ENCODE measurements at regions not wholly inside any gene's neighbourhood (a gene's known extent, or its start where the extent isn't known, plus 50 kb on each side); places are given as distances from the start of the nearest gene placed in this dataset.
"Not testable (repeated sequence)": the region's sequence is repeated elsewhere in the genome, so short reads cannot be mapped to it uniquely, and the experiment has no call there.

DNA sequence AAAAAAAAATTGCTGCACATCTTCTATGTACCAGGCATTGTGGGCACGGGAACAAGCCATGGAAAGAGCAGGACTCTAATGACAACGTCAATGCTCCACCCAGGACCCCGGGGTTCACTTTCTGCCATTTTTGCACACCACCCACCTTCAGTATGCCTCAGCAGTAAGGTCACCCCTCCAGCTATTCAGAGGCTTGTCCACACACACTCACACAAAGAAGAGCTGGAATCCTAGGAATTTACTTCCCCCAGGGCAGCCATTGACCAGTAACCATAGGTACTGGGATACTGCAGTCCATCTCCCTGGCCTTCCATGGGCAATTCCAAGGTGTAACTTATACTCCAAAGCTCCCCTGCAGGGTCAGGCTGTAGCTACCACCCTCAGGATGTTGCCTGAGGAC is 170.8 kb downstream of the SUCLG1 start:
- DNase-seq (ENCODE audit: low spot score) = no peak

DNA sequence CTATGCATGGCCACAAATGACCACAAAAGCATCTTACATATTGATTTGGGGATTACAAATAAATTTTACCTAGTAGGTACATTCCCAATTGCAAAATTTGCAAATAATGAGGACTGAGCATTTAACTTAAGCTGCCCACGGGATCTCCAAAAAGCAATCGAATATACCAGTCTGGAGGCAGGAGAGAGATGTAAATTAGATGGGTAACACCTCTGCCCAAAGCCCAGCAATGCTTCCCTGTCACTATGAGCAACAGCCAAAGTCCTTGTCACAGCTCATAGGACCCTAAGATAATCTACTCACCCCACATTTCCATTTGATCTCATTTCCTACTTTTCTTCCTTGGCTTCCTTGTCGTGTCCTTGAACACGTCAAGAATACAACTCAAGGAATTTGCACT is 172.2 kb downstream of the SUCLG1 start:
- no peak for DNase-seq (ENCODE audit: low spot score)

DNA sequence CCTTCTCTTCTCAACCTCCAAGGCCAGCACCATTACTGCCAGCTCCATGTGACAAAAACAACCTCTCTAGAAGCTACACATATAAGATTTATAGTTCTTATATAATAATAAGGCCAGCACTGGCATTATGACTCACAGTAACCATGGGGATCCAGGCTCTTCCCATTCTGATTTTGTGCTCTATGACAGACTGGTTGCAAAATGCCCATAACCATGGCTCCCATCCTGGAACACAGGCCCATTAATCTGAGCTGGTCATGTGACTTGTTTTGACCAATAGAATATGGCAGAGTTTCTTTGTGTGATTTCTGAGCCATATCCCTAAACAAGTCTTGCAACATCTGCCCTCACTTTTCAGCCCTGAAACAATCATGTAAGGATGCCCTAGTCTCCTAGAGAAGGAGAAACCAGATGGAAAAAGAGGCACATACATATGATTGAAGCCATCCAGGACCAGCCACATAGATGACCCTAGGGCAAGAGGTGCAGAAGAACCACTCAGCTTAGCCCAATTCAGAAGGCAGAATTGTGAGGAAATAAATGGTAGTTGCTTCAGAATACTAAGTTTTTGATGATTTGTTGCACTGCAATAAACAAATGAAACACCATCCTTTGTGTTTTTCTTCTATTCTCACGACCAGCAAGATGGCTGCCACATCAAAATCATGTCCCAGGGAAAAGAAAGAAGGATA is 173.9 kb downstream of the SUCLG1 start:
- no peak for DNase-seq (ENCODE audit: low spot score)

DNA sequence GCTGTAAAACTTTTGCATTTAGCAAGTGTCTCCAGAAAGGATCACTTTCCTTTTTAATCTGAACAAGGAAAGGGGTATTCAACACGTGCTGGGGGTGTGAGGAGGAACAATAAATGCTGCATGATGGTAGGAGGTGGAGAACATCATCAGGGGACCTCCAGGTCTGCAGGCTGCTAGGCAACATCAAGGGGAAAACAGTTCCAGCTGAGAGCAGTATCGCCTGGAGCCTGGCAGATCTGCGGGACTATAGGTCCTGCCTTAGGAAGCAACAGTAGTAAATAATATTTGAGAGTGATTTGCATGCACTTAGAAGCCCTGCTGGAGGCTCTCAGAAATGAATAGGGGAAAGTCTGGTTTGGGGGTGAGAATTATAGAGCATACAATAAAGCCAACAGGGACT is 175.6 kb downstream of the SUCLG1 start:
- DNase-seq (ENCODE audit: low spot score) = no peak

DNA sequence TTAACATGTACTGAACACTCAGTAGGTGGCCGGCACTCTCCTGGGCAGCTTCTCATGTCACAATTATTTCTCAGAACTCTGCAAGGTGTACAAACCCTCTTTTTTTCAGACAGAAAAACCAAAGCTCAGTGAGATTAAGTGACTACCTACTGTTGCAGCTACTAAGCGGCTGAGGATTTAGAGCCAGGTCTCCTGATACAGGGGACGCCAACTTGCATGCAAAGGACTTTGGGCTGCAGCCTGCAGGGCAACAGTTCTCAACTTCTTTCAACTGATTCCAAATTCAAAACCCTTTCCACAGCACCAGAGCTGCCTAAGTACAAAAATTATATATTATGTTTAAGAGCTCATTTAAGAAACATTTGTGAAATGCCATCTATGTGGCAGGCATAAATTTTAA is 177.6 kb downstream of the SUCLG1 start:
- DNase-seq (ENCODE audit: low spot score) = no peak

DNA sequence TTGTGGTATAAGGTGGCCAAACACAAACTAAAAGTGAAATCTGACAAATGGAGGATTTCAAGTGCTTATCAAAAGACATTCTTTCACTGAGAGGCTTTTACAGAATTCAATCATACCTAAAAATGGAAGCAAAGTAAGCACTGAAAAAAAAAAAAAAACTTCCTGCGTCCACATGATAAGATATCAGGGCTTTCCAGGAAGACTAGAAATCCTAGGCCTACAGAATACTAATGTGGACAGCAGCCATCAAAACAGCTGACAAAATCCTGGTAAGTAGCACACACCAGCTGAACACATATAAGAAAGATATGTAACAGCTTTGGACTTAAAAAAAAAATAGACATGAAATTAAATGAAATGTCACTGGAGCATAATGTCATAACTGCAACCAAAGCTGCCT is 178.2 kb downstream of the SUCLG1 start:
- DNase-seq (ENCODE audit: low spot score) = no peak

DNA sequence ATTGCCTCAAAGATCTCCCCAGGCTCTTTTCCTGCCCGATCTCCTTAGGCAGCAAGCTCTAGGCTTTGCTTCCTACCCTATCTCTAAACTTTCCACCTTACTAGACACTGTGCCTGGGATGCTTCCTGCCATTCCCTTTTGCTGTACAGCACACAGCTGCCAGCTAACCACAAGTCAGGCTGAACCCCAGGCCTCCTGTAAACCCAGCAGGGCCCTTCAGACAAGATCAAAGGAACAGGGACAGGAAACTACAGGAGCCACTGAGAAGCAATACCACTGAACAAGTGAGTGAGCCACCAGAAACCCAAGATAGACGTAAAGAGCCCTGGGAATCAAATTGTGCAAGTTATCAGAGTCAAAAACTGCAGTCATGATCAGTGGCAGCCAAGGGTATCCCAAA is 180.7 kb downstream of the SUCLG1 start:
- no peak for DNase-seq (ENCODE audit: low spot score)

DNA sequence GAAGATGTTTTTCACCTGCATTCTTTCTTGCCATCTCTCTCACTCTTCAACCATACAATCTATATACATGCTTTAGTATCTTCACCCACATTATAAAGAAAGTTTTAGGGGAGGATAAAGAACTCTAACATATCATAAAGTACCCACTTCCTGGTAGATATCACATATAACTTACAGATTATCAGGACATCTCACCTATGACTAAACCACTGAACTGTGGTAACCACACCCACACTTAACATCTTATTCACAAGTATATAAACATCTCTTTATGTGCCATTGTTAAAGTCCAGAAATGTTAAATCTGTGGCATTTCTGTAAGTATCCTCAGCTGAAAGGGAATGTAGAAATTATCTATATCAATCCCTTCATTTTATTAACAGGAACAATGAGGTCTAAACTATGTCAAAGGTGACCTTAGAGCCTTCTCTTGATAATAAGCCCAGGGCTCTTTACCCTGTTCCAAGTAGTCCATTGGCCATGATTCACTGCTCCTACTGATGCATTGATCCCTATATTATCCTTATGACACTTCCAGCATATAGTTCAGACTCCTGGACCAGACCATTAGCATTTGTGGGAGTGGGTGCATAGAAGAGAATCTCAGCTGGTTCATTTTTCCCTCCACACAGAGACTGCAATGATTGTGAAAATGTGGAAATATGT is 182.4 kb downstream of the SUCLG1 start:
- no peak for DNase-seq (ENCODE audit: low spot score)

DNA sequence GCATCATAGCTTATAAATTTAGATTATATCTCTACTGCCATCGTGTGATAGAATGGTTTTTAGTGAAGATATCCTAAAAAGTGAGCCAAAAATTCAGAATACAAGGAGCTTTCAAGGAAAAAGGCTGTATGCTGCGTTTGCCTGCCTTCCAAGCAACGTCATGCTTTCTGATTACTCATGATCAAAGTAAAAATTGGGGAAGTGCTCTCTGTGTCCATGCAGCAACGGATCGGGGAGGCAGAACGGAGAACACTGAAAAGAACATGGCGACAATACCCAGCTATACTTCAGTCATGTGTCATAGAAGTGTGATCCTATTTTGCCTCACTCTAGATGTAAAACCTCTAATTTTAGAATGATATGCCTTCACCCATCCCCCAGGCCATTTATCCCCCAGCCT is 185.7 kb downstream of the SUCLG1 start:
- no peak for DNase-seq (ENCODE audit: low spot score)

DNA sequence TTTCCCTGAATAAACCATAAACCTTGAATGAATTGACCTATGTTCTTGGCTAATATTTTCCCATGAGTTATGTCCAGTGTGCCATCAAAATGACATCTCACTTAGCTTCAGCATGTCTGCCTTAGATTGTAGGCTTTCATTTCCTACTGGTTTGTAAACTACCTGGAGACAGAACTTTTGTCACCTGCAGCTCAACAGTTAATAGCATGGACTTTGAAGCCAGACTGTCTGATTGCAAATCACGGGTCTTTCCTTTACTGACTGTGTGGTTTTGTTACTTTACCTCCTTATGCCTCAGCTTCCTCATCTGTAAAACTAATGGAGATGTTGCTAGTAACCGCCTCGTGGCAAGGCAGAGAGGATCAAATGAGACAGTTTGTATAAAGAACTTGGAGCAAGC is 187.1 kb downstream of the SUCLG1 start:
- no peak for DNase-seq (ENCODE audit: low spot score)

DNA sequence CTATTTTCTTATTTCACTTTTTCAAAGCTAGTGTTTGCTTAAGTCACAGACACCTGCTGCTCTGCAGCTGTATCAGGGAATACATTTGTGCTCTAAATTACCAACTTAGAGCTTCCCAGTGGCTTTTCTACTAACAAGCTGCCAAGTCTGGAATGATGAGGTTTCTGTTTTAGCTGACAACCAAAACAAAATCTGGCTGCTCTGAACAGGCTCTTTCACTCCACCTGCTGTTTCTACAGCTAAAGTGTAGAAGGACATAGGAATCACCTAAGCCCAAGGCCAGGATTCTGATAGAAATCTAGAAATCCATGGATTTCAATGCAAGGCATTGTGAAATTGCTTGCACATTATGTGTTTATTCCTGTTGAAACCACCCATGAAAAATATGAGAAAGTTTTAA is 201.2 kb downstream of the SUCLG1 start:
- DNase-seq (ENCODE audit: low spot score) = no peak

DNA sequence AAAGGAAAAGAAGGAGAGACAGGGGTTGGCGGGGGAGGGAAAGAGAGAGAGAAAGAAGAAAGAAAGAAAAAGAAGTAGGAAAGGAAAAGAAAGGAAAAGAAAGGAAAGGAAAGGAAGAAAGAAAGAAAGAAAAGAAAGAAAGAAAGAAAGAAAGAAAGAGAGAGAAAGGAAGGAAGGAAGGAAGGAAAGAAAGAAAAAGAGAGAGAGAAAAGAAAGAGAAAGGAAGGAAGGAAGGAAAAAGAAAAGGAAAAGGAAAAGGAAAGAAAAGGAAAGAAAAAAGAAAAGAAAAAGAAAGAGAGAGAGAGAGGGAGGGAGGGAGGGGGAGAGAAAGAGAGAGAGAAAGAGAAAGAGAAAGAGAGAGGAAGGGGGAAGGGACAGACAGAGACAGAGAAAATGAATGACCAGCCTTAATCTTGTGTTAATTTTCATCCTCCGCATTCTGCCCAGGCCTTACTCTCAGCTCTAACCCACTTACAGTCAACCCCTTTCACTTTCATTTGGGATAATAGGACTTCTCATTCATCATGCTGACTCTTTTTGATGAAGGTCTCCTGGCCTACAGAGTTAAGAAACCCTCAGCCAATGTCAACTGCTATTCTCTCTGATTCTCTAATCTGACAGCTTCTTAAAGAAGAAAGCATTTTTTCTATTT is 207.3 kb downstream of the SUCLG1 start:
- DNase-seq (ENCODE audit: low spot score) = no peak

DNA sequence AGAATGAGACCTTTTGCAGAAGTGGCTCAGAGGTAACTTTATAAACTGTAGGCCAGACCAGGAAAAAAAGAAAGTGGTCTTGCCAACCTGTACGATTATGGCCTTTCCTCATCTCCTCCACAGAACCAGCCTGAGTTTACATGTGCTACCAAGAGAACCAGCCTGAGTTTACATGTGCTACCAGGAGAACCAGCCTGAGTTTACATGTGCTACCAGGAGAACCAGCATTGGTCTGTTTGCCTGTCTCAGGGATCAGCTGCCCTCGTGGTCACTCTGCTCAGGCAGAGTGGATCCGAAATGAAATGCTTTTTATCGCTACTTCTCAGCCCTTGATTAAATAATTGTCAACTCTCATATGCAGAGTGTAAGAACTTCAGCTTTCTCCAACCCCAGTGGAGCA is 209.9 kb downstream of the SUCLG1 start:
- DNase-seq (ENCODE audit: low spot score) = no peak

DNA sequence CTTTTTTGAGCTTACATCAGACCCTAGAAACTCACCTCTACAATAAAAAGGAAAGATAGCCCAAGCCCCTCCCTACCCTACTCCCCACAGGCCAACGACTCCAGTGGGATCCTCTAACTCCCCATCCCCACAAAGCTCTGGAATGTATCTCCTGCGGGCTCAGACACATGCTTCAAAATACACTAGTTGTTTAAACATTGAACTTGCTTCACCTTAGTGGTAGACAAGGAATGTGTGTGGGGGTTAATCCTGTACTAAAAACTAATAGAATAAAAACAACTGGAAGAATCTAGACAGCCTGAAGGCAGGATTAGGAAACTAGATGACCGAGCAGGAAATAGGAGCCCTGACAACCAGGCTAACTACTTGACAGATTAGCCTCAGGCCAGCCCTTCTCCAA is 211.5 kb downstream of the SUCLG1 start:
- DNase-seq (ENCODE audit: low spot score) = no peak

DNA sequence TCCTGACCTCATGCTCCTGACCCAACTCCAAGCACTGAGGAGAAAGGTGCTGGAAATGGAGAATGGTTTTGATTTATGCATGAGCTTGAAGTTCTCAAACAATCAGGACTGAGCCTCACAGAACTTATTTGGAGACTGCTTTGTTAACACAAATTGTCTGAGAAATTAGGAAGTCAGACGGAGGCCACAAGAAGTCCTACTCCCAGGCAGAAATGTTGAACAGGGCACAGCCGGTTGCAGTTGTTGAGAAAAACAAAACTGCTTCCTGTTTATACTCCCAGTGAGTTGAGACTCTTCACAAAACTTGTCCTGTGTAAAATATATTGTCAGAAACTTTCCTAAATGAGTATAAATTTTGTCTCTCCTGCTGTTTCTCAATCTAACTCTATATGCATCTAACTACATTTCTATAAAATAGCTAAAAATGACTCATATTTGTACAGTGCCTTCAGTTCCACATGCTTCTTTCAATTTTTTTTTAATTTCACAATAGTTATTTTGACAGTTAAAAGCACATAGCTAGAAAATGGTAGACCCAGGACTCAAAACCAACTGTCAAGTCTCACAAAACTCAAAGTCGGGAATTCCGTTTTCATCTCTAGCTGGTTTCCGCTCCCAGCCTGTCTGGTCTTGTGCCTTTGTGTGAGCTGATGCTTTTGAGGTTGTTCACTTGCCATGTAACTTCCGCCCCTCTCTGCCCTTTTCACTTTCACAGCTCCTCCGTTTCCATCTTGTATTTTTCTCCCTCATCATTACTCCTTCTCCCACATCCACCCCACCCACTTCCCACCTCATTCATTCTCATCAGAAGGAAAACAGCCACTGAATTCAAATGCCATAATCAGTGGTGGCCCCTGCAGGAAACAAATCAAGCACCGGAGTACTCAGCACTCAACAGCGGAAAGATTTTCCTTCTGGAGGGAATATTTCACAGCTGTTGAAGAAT is 215.0 kb downstream of the SUCLG1 start:
- no peak for DNase-seq (ENCODE audit: low spot score)

DNA sequence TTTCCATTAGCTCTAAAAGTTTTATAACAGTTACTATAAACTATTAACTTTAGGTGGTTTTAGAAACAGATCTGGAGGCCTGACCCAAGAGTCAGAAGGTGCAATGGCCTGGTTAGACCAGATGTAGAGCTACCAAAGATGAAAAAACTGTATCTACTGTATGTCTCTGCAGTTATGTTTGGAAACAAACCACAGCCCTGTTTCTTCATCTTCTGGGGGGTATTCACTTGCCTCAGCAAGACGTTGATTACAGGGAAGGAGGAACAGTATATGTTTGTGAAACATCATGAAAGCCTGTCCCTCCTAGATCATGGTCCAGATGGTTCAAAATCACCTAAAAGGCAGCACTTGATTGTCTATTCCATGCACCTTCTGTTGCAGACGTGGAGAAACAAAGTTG is 220.2 kb downstream of the SUCLG1 start:
- DNase-seq (ENCODE audit: low spot score) = no peak

DNA sequence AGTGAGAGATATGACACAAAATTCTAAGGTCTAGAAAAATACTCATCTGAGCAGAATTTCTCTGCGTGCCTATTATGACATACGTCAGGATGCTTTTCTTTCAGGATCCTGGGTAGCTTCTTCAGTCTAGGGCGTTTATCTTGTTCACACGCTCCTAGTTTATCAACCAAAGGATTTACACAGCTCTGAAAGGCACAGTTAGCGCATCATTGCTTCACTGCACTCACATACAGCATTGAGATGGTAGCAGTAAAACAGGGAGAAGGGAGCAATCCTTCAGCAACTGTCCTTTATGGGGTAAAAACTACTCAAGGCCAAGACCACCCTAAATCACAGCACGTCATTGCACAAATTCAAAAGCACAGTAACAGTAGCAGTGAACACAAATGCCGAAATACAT is 222.8 kb downstream of the SUCLG1 start:
- no peak for DNase-seq (ENCODE audit: low spot score)

DNA sequence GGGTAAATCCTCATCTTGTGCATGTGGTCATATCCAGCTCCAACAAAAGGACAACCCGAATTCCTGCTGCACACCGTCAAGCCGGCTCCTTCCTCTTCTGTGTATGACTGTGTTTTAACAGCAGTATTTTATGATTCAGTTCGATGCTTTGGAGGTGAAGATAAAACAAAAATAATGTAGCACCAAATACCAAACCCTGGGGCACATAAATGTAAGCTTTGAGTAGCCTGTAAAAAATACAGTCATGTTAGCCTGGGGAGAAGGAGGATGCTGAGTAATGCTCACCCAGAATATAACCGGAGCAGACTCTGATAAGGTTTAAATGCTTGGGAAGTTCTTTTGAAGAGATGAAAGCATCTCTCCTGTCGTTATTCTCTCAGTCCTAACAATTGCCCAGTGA is 225.0 kb downstream of the SUCLG1 start:
- DNase-seq (ENCODE audit: low spot score) = no peak

DNA sequence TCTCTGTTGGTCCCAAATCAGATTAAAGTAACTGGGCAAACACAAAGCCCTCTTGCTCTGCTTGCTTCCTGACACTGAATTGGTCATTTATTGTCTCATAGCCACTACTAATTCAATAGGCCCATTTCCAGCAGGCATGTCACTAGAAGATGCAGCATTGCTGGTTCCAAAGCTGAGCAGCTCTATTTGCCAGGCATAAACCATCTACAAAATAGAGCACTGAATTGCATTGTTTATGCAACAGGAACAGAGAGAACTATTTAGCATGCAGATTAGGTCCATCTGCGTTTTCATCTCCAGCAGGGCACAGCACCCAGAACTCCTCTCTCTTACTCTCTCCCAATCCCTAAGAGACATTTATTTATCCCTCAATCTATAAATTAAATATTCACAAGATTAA is 227.6 kb downstream of the SUCLG1 start:
- DNase-seq (ENCODE audit: low spot score) = no peak

DNA sequence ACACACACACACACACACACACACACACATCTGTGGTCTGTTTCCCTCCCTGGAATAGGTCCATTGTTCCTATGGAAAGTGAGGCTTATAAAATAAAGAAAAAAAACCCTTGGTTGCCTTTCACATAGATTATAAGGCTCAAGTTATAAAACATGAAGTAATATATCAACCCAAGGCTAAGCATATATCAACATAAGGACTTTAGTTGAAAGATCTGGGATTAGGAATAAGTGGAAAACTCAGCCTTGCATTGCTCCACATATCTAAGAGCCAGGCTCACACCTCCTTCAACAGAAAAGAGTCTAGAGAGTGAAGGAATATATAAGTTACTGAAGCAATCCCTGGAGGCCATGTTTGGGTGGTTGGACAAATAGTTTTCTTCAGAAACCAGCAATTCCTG is 235.0 kb downstream of the SUCLG1 start:
- no peak for DNase-seq (ENCODE audit: low spot score)

DNA sequence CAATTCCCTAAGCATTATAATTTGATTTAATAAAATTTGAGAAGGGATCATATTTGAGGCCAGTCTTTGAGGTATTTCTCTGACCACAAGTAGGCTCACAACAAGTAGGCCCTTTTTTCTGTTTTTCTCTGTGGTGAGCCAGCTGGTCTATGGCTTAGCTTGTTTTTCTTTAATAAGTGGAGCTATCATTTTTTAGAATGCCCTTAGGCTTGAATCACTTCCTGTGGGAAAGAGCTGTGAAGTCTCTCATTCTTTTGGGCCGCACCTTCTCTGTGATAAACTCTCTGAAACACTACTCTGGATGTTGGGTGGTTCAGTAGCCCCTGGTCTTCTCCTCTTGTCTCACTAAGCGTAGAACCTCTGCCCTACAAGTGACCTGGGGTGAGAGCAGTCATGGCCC is 235.9 kb downstream of the SUCLG1 start:
- DNase-seq (ENCODE audit: low spot score) = no peak

DNA sequence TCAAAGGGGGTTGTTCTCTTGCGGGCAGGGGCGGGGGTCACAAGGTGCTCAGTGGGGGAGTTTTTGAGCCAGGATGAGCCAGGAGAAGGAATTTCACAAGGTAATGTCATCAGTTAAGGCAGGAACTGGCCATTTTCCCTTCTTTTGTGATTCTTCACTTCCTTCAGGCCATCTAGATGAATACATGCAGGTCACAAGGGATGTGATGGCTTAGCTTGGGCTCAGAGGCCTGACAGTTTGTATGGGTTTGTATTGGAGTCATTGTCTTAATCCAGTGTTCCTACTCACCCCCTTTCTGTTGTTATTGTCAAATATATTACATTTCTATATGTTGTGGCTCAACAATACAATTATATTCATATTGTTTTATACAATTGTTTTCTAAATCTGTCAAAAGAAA is 238.0 kb downstream of the SUCLG1 start:
- DNase-seq (ENCODE audit: low spot score) = not testable (repeated sequence)

DNA sequence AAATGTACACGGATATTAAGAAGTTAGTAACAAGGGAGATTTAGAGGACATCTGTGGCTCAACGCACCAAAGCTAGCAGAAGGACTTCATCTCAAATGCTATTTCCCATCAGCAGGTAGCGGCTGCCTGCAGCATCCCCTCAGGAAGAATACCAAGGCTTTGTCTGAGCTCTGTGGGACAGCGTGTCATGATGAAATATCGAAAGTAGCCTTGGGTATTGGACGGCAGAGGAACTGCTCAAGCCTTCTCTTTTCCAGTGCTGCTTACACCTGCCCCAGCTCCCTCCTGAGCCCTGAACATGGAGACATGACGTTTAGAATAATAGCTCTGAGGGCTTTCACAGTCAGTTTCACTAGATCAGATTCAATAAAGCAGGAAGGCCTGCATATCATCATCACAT is 241.6 kb downstream of the SUCLG1 start:
- no peak for DNase-seq (ENCODE audit: low spot score)

All from ecto neural progenitor cell (in vitro differentiated cells).